Activated CD4-positive, alpha-beta T cell treated with anti-CD3 and anti-CD28 coated beads, Interleukin-2, amount 10 ng/mL, durations not matched to agents 24 days and 14 days (primary cell): ENCODE measurements at regions not wholly inside any gene's neighbourhood (a gene's known extent, or its start where the extent isn't known, plus 50 kb on each side); places are given as distances from the start of the nearest gene placed in this dataset.

Source experiments
- DNase-seq: peaks from one replicate; pipeline ENCODE4 v3.0.0; 2022
- H3K27ac Mint-ChIP-seq: one replicate; pipeline ENCODE4 v1.8.0; 2022; ENCODE audit warnings: mild to moderate bottlenecking, mixed read lengths
- H3K27me3 Mint-ChIP-seq: one replicate; pipeline ENCODE4 v1.8.0; 2022; ENCODE audit warnings: mixed read lengths
- H3K36me3 Mint-ChIP-seq: one replicate; pipeline ENCODE4 v1.8.0; 2022; ENCODE audit warnings: low read depth, mild to moderate bottlenecking, mixed read lengths
- H3K4me1 Mint-ChIP-seq: one replicate; pipeline ENCODE4 v1.8.0; 2021; ENCODE audit warnings: mixed read lengths
- H3K4me3 Mint-ChIP-seq: one replicate; pipeline ENCODE4 v1.8.0; 2022; ENCODE audit warnings: mild to moderate bottlenecking, moderate library complexity, mixed read lengths
- H3K9me3 Mint-ChIP-seq: one replicate; pipeline ENCODE4 v1.8.0; 2021; ENCODE audit warnings: mixed read lengths
- intact Hi-C: fragments of 100-400 bp; cut with micrococcal nuclease; formaldehyde crosslinking; loops from one replicate; pipeline ENCODE4 v1.15.1; 2023

GRCh38 chr14:104388011-104388521 lies 191.5 kb upstream of the C14orf180 start:
- DNase-seq: no peak
- H3K4me1 Mint-ChIP-seq: peaks cover 13% of the 10 kb centered on the region

GRCh38 chr14:104388541-104389325 lies 190.8 kb upstream of the C14orf180 start:
- H3K4me1 Mint-ChIP-seq: peaks cover 16% of the 10 kb centered on the region
- no peak overlapping the region for H3K27ac Mint-ChIP-seq
- H3K9me3 Mint-ChIP-seq: no peaks in the 10 kb centered on the region
- no peak for DNase-seq
- peaks cover 2% of the 10 kb centered on the region for H3K27me3 Mint-ChIP-seq
- intact Hi-C loops: no loop called here
- H3K36me3 Mint-ChIP-seq: no peaks in the 10 kb centered on the region
- H3K4me3 Mint-ChIP-seq: no peak overlapping the region

More at GRCh38 chr14:104388011-104388521, 191.5 kb upstream of the C14orf180 start:
- H3K27me3 Mint-ChIP-seq: peaks cover 2% of the 10 kb centered on the region
- H3K4me3 Mint-ChIP-seq: no peak overlapping the region
- H3K36me3 Mint-ChIP-seq: no peaks in the 10 kb centered on the region
- no peak overlapping the region for H3K27ac Mint-ChIP-seq
- intact Hi-C loops: no loop called here
- H3K9me3 Mint-ChIP-seq: no peaks in the 10 kb centered on the region

- DNase-seq: peak; percentile 67
- Mint-ChIP-seq H3K4me1 (peaks cover 23% of the 10 kb centered on the region), H3K27ac (peak overlapping the region; percentile 47), H3K27me3 (no peaks in the 10 kb centered on the region), H3K4me3 (peak overlapping the region; percentile 15), H3K9me3 (no peaks in the 10 kb centered on the region), H3K36me3 (no peaks in the 10 kb centered on the region)
- intact Hi-C loops: no loop called here
Measured at GRCh38 chr14:104389326-104390220, 190.0 kb upstream of the C14orf180 start.

- H3K36me3 Mint-ChIP-seq: no peaks in the 10 kb centered on the region
- peaks cover 31% of the 10 kb centered on the region for H3K4me1 Mint-ChIP-seq
- peak overlapping the region; percentile 15 for H3K4me3 Mint-ChIP-seq
- intact Hi-C loops: no loop called here
- peak overlapping the region; percentile 47 for H3K27ac Mint-ChIP-seq
- no peaks in the 10 kb centered on the region for H3K9me3 Mint-ChIP-seq
- DNase-seq: no peak
- no peaks in the 10 kb centered on the region for H3K27me3 Mint-ChIP-seq
Measured at GRCh38 chr14:104390221-104390931, 189.2 kb upstream of the C14orf180 start.

GRCh38 chr14:104390941-104391901 lies 188.3 kb upstream of the C14orf180 start:
- peaks cover 31% of the 10 kb centered on the region for H3K4me1 Mint-ChIP-seq
- no peak for DNase-seq
- no peaks in the 10 kb centered on the region for H3K27me3 Mint-ChIP-seq
- H3K27ac Mint-ChIP-seq: no peak overlapping the region
- no peaks in the 10 kb centered on the region for H3K9me3 Mint-ChIP-seq
- H3K36me3 Mint-ChIP-seq: no peaks in the 10 kb centered on the region
- intact Hi-C loops: no loop called here
- no peak overlapping the region for H3K4me3 Mint-ChIP-seq

- Mint-ChIP-seq H3K4me3 (peak overlapping the region; percentile 32), H3K9me3 (no peaks in the 10 kb centered on the region), H3K4me1 (peaks cover 31% of the 10 kb centered on the region), H3K36me3 (no peaks in the 10 kb centered on the region), H3K27me3 (no peaks in the 10 kb centered on the region), H3K27ac (peak overlapping the region; percentile 41)
- DNase-seq: peak; percentile 66
- intact Hi-C loops: no loop called here
Measured at GRCh38 chr14:104392001-104392395, 187.6 kb upstream of the C14orf180 start.

- intact Hi-C loops: no loop called here
- peak overlapping the region; percentile 37 for H3K27ac Mint-ChIP-seq
- no peak for DNase-seq
- H3K4me1 Mint-ChIP-seq: peaks cover 31% of the 10 kb centered on the region
- no peaks in the 10 kb centered on the region for H3K27me3 Mint-ChIP-seq
- H3K9me3 Mint-ChIP-seq: peaks cover 3% of the 10 kb centered on the region
- H3K4me3 Mint-ChIP-seq: peak overlapping the region; percentile 19
- H3K36me3 Mint-ChIP-seq: no peaks in the 10 kb centered on the region
Measured at GRCh38 chr14:104392396-104393198, 187.0 kb upstream of the C14orf180 start.

GRCh38 chr14:104393199-104393897 lies 186.2 kb upstream of the C14orf180 start:
- H3K4me3 Mint-ChIP-seq: peak overlapping the region; percentile 74
- peak overlapping the region; percentile 60 for H3K27ac Mint-ChIP-seq
- no peak for DNase-seq
- H3K9me3 Mint-ChIP-seq: peaks cover 6% of the 10 kb centered on the region
- intact Hi-C loops: no loop called here
- H3K27me3 Mint-ChIP-seq: no peaks in the 10 kb centered on the region
- no peaks in the 10 kb centered on the region for H3K36me3 Mint-ChIP-seq
- peaks cover 31% of the 10 kb centered on the region for H3K4me1 Mint-ChIP-seq

- H3K36me3 Mint-ChIP-seq: peaks cover 1% of the 10 kb centered on the region
- peak overlapping the region; percentile 74 for H3K4me3 Mint-ChIP-seq
- peak; percentile 88 for DNase-seq
- H3K27ac Mint-ChIP-seq: peak overlapping the region; percentile 45
- peaks cover 6% of the 10 kb centered on the region for H3K9me3 Mint-ChIP-seq
- intact Hi-C loops: no loop called here
- H3K4me1 Mint-ChIP-seq: peaks cover 31% of the 10 kb centered on the region
- H3K27me3 Mint-ChIP-seq: no peaks in the 10 kb centered on the region
Measured at GRCh38 chr14:104393898-104394381, 185.6 kb upstream of the C14orf180 start.

- H3K27ac Mint-ChIP-seq: no peak overlapping the region
- peaks cover 33% of the 10 kb centered on the region for H3K4me1 Mint-ChIP-seq
- H3K9me3 Mint-ChIP-seq: peaks cover 11% of the 10 kb centered on the region
- H3K36me3 Mint-ChIP-seq: peaks cover 3% of the 10 kb centered on the region
- intact Hi-C loops: no loop called here
- no peaks in the 10 kb centered on the region for H3K27me3 Mint-ChIP-seq
- peak overlapping the region; percentile 74 for H3K4me3 Mint-ChIP-seq
- DNase-seq: no peak
Measured at GRCh38 chr14:104394409-104394851, 185.1 kb upstream of the C14orf180 start.

- DNase-seq: no peak
Measured at GRCh38 chr14:104395276-104395675, 184.3 kb upstream of the C14orf180 start.

More at GRCh38 chr14:104395276-104395675, 184.3 kb upstream of the C14orf180 start:
- Mint-ChIP-seq H3K4me1 (peaks cover 31% of the 10 kb centered on the region), H3K27ac (no peak overlapping the region), H3K4me3 (no peak overlapping the region), H3K9me3 (peaks cover 11% of the 10 kb centered on the region), H3K36me3 (peaks cover 3% of the 10 kb centered on the region), H3K27me3 (no peaks in the 10 kb centered on the region)
- intact Hi-C loops: no loop called here
